Head of caudate nucleus (tissue), 42 donors: ENCODE measurements at regions not wholly inside any gene's neighbourhood (a gene's known extent, or its start where the extent isn't known, plus 50 kb on each side); places are given as distances from the start of the nearest gene placed in this dataset.
"Not testable (repeated sequence)": the region's sequence is repeated elsewhere in the genome, so short reads cannot be mapped to it uniquely, and the experiment has no call there.

Experiments
- DNase-seq, 42 donors: peaks; one replicate each; pipeline versions ENCODE4 v3.0.0 to v3.0.0-alpha.2; 2020 to 2021; ENCODE audit warnings: mixed read lengths in 7 of 42
- intact Hi-C: fragments of 100-400 bp; cut with DNase I; formaldehyde crosslinking; loops from one replicate; pipeline ENCODE4 v1.15.0; 2022

GRCh38 chr7:98722402-98722801 is 105.3 kb downstream of the NPTX2 start:
- intact Hi-C loops: no loop called here
- DNase-seq: no peak

GRCh38 chr7:98724591-98724990 is 107.5 kb downstream of the NPTX2 start:
- intact Hi-C loops: no loop called here

GRCh38 chr7:98727146-98727709 is 110.1 kb downstream of the NPTX2 start:
- intact Hi-C loops: no loop called here
- DNase-seq: no peak

More at GRCh38 chr7:98724591-98724990, 107.5 kb downstream of the NPTX2 start:
- DNase-seq: no peak

- DNase-seq: no peak
- intact Hi-C loops: no loop called here
Observed at GRCh38 chr7:98728555-98728954, 111.5 kb downstream of the NPTX2 start.

GRCh38 chr7:98729121-98729520 is 112.0 kb downstream of the NPTX2 start:
- DNase-seq: no peak
- intact Hi-C loops: no loop called here

GRCh38 chr7:98730326-98730725 is 113.2 kb downstream of the NPTX2 start:
- DNase-seq: no peak
- intact Hi-C loops: no loop called here

GRCh38 chr7:98731651-98732050 is 114.6 kb downstream of the NPTX2 start:
- intact Hi-C loops: no loop called here
- no peak for DNase-seq

GRCh38 chr7:98733036-98733435 is 116.0 kb downstream of the NPTX2 start:
- DNase-seq: no peak
- intact Hi-C loops: no loop called here

- intact Hi-C loops: no loop called here
- no peak for DNase-seq
Observed at GRCh38 chr7:98735801-98736200, 118.7 kb downstream of the NPTX2 start.

GRCh38 chr7:98736461-98736860 is 119.4 kb downstream of the NPTX2 start:
- DNase-seq, intact Hi-C loops: not testable (repeated sequence)

GRCh38 chr7:98737176-98737575 is 120.1 kb downstream of the NPTX2 start:
- intact Hi-C loops: no loop called here
- DNase-seq: no peak

GRCh38 chr7:98740643-98741042 is 123.6 kb downstream of the NPTX2 start:
- DNase-seq: no peak
- intact Hi-C loops: loop anchor here (10.0 kb wide), 1 partner anchor 306 kb away; no protein-coding TSS in a partner anchor

- intact Hi-C loops: loop anchor here (10.0 kb wide), 1 partner anchor 311 kb away; no protein-coding TSS in a partner anchor
- DNase-seq: peak; percentile 43 to 88 (median 74)
Observed at GRCh38 chr7:98745722-98746318, 124.0 kb downstream of the TMEM130 start.

GRCh38 chr7:98748090-98748489 is 121.7 kb downstream of the TMEM130 start:
- intact Hi-C loops: loop anchor here (10.0 kb wide), 1 partner anchor 313 kb away; no protein-coding TSS in a partner anchor
- DNase-seq: no peak

GRCh38 chr7:98753176-98753575 is 116.6 kb downstream of the TMEM130 start:
- no peak for DNase-seq
- intact Hi-C loops: no loop called here

GRCh38 chr7:98753989-98754479 is 115.8 kb downstream of the TMEM130 start:
- intact Hi-C loops: no loop called here

GRCh38 chr7:98755138-98755898 is 114.5 kb downstream of the TMEM130 start:
- intact Hi-C loops: no loop called here
- DNase-seq: no peak

More at GRCh38 chr7:98753989-98754479, 115.8 kb downstream of the TMEM130 start:
- peak in 22 of 42 donors; percentile 2 to 79 (median 30) for DNase-seq

GRCh38 chr7:98758157-98758556 is 111.7 kb downstream of the TMEM130 start:
- DNase-seq: no peak
- intact Hi-C loops: no loop called here

- intact Hi-C loops: no loop called here
- peak in 26 of 42 donors; percentile 3 to 72 (median 35) for DNase-seq
Observed at GRCh38 chr7:98760201-98760651, 109.6 kb downstream of the TMEM130 start.

- intact Hi-C loops: no loop called here
- DNase-seq: no peak
Observed at GRCh38 chr7:98761225-98761624, 108.6 kb downstream of the TMEM130 start.
